Lower leg skin (tissue), 4 donors: ENCODE measurements at regions not wholly inside any gene's neighbourhood (a gene's known extent, or its start where the extent isn't known, plus 50 kb on each side); places are given as distances from the start of the nearest gene placed in this dataset.

ENCODE experiments used
- DNase-seq, 2 donors: peaks; one replicate each; pipeline ENCODE4 v3.0.0-alpha.2; 2019; ENCODE audit warnings: low spot score in 2 of 2
- H3K4me3 ChIP-seq: fragments of 200-600 bp; sonication (generic); 2 replicates; pipeline ENCODE4 v1.5.1; 2017; ENCODE audit warnings: mild to moderate bottlenecking, low read depth; ENCODE audit not compliant: poor library complexity, severe bottlenecking
- POLR2A ChIP-seq, 2 donors: fragments of 450-650 bp; IDR thresholded peaks; one replicate each; pipeline ENCODE4 v1.6.1; 2016 to 2017; ENCODE audit warnings: antibody characterized with exemption in 2 of 2, mild to moderate bottlenecking in 1 of 2, moderate library complexity in 1 of 2
- WGBS, 2 donors: methylation state at CpG; one replicate each; pipeline ENCODE4 v1.1.5; 2018; 5-methylcytosine and 5-hydroxymethylcytosine counted together
- intact Hi-C: fragments of 100-400 bp; cut with DNase I; formaldehyde crosslinking; loops from one replicate; pipeline ENCODE4 v1.15.0; 2023; ENCODE audit warnings: low total_unique reads
- TF ChIP-seq, protein P1 (sequence below), 3 donors: fragments of 450-650 bp; IDR thresholded peaks; one replicate each; pipeline ENCODE4 v1.5.1; 2016; ENCODE audit warnings: antibody characterized with exemption in 3 of 3, mild to moderate bottlenecking in 3 of 3, moderate library complexity in 2 of 3

DNA sequence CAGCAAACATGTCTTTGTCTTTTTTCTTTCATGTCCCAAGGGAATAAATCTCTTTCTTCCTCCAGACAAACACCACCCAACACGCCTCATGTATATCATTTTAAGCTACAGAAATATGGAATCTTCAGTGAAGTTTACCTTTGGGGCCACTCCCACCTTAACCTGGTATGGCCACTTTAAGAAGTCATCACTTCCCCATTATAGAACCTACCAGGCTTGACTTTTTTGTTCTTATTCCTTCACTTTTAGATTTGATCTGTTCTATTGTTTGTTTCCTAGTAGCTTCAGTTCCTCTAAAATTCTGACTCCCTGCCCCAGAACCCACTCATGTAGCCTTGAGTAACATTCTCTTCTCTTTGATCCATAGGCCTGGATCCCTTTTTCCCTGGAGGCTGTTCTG is 226.3 kb downstream of the HLX start:
- intact Hi-C loops, result no loop called here
- no peak for DNase-seq
- no peak for TF ChIP-seq POLR2A (IDR thresholded peaks at IDR 0.05)
- TF ChIP-seq, protein P1, sequence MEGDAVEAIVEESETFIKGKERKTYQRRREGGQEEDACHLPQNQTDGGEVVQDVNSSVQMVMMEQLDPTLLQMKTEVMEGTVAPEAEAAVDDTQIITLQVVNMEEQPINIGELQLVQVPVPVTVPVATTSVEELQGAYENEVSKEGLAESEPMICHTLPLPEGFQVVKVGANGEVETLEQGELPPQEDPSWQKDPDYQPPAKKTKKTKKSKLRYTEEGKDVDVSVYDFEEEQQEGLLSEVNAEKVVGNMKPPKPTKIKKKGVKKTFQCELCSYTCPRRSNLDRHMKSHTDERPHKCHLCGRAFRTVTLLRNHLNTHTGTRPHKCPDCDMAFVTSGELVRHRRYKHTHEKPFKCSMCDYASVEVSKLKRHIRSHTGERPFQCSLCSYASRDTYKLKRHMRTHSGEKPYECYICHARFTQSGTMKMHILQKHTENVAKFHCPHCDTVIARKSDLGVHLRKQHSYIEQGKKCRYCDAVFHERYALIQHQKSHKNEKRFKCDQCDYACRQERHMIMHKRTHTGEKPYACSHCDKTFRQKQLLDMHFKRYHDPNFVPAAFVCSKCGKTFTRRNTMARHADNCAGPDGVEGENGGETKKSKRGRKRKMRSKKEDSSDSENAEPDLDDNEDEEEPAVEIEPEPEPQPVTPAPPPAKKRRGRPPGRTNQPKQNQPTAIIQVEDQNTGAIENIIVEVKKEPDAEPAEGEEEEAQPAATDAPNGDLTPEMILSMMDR (IDR thresholded peaks at IDR 0.05), result no peak
- WGBS, 2 donors, result 68 to 78% methylated on average over 1 of the region's 1 CpG
- no peak overlapping the region for H3K4me3 ChIP-seq

GRCh38 chr1:221106616-221107015 is 227.4 kb downstream of the HLX start:
- H3K4me3 ChIP-seq, result no peak overlapping the region
- WGBS, 2 donors, result 58 to 59% methylated on average over 3 of the region's 3 CpGs
- intact Hi-C loops, result no loop called here
- DNase-seq, result no peak
- TF ChIP-seq POLR2A (IDR thresholded peaks at IDR 0.05), result no peak
- TF ChIP-seq, protein P1 (IDR thresholded peaks at IDR 0.05), result no peak

DNA sequence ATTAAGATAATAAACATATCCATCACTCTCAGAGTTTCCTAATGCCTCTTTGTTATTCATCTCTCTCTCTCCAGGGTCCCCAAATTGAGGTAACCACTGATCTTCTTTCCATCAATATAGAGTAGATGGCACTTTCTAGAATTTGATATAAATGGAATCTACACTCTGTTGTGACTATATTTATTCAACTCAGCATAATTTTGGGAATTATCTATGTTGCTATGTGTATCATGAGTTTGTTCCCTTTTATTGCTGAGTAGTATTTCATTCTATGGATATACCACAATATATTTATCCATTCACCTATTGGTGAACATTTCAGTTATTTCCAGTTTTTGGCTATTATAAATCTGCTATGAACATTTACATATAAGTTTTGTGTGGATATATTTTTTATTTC is 230.7 kb downstream of the HLX start:
- DNase-seq, result no peak

DNA sequence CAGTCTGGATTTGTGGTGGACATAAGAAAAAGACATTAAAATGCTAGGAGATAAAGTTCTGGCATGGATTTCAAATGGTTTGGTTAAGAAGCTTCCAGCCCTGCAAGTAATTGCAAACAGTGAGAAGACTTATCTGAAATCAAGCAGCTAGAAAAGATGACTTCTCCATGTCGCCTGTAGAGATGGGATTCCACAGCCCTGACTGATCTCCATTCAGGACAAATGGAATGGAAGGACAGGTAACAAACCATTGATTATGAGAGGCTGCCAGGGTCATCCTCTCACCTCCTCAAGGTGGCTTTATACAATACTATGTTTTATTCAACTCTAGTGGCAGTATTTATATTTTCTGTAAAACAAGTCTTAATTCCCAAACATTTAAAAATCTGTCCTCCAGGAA is 237.9 kb downstream of the HLX start:
- TF ChIP-seq POLR2A (IDR thresholded peaks at IDR 0.05), result no peak
- TF ChIP-seq, protein P1 (IDR thresholded peaks at IDR 0.05), result no peak
- 76 to 81% methylated on average over 1 of the region's 1 CpG for WGBS, 2 donors
- DNase-seq, result no peak
- H3K4me3 ChIP-seq, result no peak overlapping the region
- intact Hi-C loops, result no loop called here

More for the DNA sequence above, 230.7 kb downstream of the HLX start:
- intact Hi-C loops, result no loop called here
- H3K4me3 ChIP-seq, result no peak overlapping the region
- TF ChIP-seq, protein P1 (IDR thresholded peaks at IDR 0.05), result no peak
- TF ChIP-seq POLR2A (IDR thresholded peaks at IDR 0.05), result no peak

- DNase-seq, result no peak
- intact Hi-C loops, result no loop called here
- WGBS, 2 donors, result 32 to 50% methylated on average over 3 of the region's 3 CpGs
- no peak overlapping the region for H3K4me3 ChIP-seq
- TF ChIP-seq, protein P1 (IDR thresholded peaks at IDR 0.05), result no peak
These were observed 238.3 kb downstream of the HLX start for GRCh38 chr1:221117548-221117951.

DNA sequence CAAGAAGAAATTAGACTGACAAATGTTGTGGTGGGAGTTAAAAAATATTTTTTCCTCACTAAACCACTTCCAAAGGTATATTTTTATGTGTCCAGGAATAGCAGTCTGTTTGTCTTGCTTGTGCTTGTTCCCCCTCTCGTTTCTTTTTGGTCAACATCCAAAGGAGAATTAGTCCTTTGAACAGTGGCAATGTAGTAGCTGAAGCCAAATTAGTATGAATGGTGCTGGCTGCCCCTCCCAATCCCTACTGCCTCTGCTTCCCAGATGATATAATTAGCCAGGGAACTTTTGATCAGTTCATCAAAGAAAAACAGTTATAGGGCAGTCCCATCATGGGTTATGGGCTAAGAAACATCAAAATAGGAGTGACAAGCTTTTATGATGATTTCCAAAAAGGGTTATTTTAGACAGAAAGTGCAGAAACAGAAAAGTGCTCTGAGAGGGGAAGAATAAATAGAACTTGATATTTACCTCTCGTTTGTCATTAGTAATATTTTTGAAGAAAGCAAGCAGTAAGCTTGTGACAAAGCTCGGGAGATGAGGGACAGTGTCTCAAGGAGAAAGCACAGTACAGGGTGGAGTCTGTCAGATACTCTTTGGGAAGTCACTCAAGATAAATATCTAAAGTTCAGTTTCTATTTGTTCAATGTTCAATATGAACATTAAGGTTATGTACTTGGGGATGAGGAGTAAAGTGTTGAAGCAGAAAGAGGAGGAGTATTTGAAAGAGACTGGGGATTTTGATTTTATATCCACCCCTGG is 239.1 kb downstream of the HLX start:
- intact Hi-C loops, result no loop called here
- WGBS, 2 donors, result 21 to 40% methylated on average over 3 of the region's 3 CpGs
- TF ChIP-seq POLR2A (IDR thresholded peaks at IDR 0.05), result no peak
- TF ChIP-seq, protein P1 (IDR thresholded peaks at IDR 0.05), result no peak
- DNase-seq, result no peak
- H3K4me3 ChIP-seq, result no peak overlapping the region
